GM10266 (cell line): ENCODE measurements at regions not wholly inside any gene's neighbourhood (a gene's known extent, or its start where the extent isn't known, plus 50 kb on each side); places are given as distances from the start of the nearest gene placed in this dataset.

Experiments
- DNase-seq: peaks from one replicate; pipeline ENCODE4 v3.0.0; 2012; ENCODE audit errors: extremely low spot score
- CTCF ChIP-seq: IDR thresholded peaks from 2 replicates; pipeline ENCODE4 v1.5.1; 2012; ENCODE audit warnings: mild to moderate bottlenecking, low read depth; ENCODE audit not compliant: control insufficient read depth, insufficient read depth; ENCODE audit errors: missing control alignments

GRCh38 chr3:43958973-43959372, 268.2 kb downstream of the ABHD5 start:
- DNase-seq: no peak
- TF ChIP-seq CTCF: no peak

- TF ChIP-seq CTCF: no peak
- DNase-seq: no peak
These were observed 269.0 kb downstream of the ABHD5 start for GRCh38 chr3:43959498-43960447.

- no peak for DNase-seq
- no peak for TF ChIP-seq CTCF
These were observed 269.7 kb downstream of the ABHD5 start for GRCh38 chr3:43960448-43960840.

GRCh38 chr3:43962043-43962442, 271.3 kb downstream of the ABHD5 start:
- DNase-seq: no peak
- TF ChIP-seq CTCF: no peak

- no peak for DNase-seq
- no peak for TF ChIP-seq CTCF
These were observed 272.5 kb downstream of the ABHD5 start for GRCh38 chr3:43963208-43963607.

- TF ChIP-seq CTCF: no peak
- no peak for DNase-seq
These were observed 273.9 kb downstream of the ABHD5 start for GRCh38 chr3:43964640-43965039.

- TF ChIP-seq CTCF: no peak
- DNase-seq: no peak
These were observed 274.9 kb downstream of the ABHD5 start for GRCh38 chr3:43965656-43966055.
